Fibroblast of skin of scalp (primary cell): ENCODE measurements at regions not wholly inside any gene's neighbourhood (a gene's known extent, or its start where the extent isn't known, plus 50 kb on each side); places are given as distances from the start of the nearest gene placed in this dataset.

Experiments
- DNase-seq: peaks from one replicate; pipeline ENCODE4 v3.0.0-alpha.2; 2013

DNA sequence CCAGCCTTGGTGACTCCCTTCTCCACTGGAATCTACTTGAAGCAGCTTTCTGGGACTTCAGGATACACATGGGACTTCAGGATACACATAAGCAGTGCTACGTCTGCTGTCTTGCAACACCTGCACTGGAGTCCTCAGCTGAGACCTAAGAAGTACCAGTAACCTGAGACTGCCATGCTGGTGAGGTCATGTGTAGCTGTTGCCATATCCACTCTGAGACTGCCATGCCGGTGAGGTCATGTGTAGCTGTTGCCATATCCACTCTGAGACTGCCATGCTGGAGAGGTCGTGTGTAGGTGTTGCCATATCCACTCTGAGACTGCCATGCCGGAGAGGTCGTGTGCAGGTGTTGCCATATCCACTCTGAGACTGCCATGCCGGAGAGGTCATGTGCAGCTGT lies 937.9 kb downstream of the EFNB2 start:
- DNase-seq, result no peak

DNA sequence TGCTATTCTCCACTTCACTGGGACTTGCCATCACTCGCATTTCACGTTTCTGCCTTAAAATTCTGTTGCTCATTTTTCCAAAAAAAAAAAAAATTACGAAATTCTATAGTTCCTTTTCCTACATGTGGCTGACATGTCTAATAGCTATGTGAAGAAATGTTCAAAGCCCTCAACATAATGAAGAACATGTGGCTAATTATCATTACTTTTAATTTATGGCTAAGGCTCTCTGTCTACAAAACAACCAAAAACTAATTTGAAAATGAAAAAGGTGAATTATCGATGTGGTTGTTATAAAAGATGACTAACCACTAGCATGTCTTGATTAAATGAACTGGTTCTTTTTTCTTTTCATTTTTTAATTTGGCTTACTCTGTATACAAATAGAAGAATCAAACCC lies 940.0 kb downstream of the EFNB2 start:
- DNase-seq, result no peak

GRCh38 chr13:105591277-105591676 lies 944.2 kb downstream of the EFNB2 start:
- DNase-seq, result no peak

DNA sequence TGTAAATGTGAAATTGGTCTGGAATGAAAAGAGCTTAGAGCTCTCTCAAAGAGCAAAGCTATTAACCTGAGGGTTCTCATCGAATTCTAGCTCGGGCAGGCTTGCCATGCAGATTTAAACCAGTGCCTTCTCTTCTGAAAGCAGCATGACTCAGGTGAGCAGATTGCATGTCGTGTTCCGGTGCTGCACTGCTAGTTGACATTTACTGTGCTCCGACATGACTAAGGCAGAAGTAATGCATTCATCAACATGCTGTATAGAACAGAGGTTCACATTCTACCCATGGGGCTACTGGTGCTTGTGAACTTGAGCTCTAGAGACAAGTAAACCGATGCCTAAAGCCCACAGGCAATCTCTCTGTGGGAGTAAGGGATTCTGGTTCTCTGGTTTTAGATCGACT lies 947.7 kb downstream of the EFNB2 start:
- no peak for DNase-seq

DNA sequence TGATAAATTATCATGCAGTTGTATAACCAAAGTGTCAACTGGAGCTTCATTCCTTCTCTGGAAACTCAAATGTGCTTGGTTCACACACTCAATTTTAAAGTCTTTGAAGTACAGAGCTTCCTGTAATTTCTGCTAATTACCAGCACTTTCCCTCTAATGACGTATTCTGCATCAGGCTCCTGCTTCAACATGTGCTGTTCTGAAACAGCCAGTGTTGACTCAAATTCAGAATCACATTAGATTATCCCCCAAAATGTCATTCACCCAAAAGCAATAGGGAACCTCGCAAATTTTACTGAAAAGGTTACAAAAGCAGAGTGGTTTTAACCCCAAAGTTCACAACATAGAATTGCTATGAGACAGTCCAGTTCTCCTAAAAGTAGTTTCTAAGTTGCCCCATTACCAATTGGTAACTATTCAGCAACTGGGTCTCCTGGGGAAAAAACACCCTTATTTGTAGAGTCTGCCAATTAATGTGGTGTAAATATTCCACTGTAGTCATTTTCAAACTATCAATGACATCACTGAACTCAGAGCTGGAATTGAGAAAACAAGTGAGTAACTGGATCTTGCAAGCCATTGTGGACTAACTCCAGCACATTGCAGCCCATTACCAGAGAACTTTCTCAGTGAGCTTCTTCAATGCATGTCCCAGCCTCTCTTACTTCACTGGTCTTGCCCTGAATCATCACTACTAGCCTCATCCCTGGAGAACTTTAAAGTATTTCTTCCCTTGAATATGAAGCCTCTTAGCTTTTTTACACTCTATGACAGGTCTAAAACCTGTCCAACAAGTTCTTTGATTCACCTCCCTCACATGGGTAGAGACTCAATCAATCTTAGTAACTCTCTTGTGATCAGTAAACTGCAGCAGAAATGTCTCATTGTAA lies 955.4 kb downstream of the EFNB2 start:
- no peak for DNase-seq

- DNase-seq, result no peak
Measured at GRCh38 chr13:105573136-105573535, 962.3 kb downstream of the EFNB2 start.

DNA sequence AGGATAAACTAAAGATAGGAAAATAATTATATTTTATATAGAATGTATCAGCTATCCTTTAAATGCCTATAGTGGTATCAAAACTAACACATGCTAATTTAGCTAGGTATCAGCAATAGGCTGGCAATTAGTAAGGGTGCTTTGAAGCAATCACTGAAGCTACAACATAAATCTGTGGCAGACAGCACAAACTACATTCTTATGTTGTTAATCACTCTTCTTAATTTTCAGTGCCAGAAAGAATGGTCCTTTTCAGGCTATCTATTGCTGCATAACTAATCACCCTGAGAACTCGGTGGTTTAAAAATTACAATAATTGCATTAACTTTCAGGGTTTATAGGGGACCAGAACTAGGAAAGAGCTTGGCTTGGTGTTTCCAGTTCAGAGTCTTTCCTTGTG lies 963.1 kb downstream of the EFNB2 start:
- DNase-seq, result no peak

- no peak for DNase-seq
Measured at GRCh38 chr13:105569816-105570215, 965.6 kb downstream of the EFNB2 start.

GRCh38 chr13:105567951-105568525 lies 967.4 kb downstream of the EFNB2 start:
- no peak for DNase-seq

DNA sequence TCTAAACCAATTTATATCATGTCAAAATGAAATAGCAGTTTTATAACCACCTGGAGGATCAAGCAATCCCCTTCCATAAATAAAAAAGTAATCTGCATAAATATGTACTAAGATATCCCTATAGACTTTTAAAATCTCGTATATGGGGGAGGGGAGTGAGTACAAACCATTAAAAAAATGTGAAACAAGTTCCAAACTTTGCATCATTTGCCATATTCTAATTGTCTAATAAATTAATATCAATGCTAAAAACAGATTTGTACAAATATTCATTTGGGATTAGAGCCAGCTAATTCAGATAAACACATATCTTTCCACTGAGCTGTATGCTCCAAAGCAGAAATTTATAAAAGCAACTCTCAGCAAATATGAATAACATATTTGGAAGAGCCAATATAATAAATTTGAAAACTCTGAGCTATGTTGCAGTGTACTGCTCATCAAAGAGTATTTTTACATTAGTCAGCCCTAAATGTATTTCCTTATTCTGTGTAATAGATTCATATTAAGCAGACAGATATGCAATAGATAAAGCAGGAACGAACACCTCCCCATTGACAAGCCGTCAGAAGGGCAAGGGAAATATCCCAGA lies 970.2 kb downstream of the EFNB2 start:
- DNase-seq, result peak; percentile 33

DNA sequence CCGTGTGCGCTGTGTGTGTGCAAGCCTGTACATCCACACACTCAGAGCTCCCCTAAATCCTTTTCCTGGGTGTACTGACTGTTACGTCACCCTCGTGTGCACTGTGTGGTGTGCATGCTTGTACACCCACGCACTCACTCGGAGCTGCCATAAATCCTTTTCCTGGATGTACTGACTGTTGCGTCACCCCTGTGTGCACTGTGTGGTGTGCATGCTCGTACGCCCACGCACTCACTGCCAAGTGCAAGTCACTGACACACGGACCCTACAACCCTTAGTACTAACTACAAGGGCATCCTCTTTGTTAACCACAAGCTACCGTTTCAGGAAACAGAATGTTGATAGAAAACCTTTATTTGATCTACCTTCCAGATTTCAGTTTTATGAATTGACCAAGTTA lies 983.4 kb downstream of the EFNB2 start:
- no peak for DNase-seq

DNA sequence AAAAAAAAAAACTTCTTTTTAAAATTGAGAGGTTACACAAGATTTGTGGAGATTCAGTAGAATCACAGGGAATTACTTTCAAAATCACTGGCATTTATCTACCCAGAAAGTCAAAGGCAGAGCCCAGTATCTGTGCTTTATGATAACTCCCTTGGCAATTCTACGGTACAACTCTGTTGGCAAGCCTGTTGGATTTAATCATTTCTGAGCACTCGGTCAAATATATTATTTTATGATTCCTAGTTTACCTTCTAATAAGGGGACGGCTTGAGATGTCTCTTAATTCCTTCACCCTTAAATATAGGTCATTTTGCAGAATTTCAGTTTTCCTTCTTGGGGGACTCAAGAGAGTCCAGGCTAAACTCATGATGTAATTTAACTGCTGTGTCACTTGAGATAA lies 987.6 kb downstream of the EFNB2 start:
- DNase-seq, result no peak

- DNase-seq, result no peak
Measured at GRCh38 chr13:105545811-105546210, 989.7 kb downstream of the EFNB2 start.

DNA sequence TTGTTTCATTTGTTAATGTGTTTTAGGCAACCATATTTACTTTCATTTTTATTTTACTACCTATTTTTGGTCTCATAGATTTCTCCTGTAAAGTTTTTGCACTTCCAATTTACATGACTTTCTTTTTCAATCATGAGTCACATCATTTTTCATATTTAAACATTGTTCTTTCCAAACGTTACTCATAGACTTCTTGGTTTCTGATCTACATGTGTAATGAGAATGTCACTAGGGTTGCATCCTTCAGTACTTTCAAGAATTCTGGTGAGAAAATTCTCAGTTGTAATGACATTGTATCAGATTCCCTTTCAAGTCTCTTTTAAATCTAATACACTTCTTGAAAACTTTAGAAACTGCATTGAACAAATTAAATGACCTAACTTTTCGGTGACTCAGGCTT lies 991.7 kb downstream of the EFNB2 start:
- peak; percentile 3 for DNase-seq

- no peak for DNase-seq
Measured at GRCh38 chr13:105541565-105541964, 993.9 kb downstream of the EFNB2 start.

DNA sequence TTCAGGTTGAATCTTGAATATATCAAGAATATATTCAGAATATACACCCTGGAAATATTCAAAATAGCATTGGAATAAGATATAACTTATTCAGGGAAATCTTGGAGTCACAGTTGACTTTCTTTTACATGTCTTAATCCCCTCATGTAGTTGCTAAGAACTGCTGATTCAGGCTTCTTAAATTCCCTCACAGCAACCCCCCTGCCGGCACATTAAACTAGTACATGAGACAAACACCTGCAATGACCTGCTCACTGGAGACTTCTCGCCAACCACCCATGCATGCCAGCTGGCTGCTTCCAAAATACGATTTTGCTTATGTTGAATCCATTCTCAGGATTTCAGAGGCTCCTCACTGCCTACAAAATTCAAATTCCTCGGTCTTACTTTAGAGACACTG lies 997.1 kb downstream of the EFNB2 start:
- DNase-seq, result no peak

- no peak for DNase-seq
Measured at GRCh38 chr13:105537113-105537512, 998.3 kb downstream of the EFNB2 start.

- no peak for DNase-seq
Measured at GRCh38 chr13:105530468-105530867, 1005.0 kb downstream of the EFNB2 start.

GRCh38 chr13:105527127-105527526 lies 1008.3 kb downstream of the EFNB2 start:
- DNase-seq, result no peak

- peak; percentile 55 for DNase-seq
Measured at GRCh38 chr13:105519771-105520170, 1015.7 kb downstream of the EFNB2 start.

DNA sequence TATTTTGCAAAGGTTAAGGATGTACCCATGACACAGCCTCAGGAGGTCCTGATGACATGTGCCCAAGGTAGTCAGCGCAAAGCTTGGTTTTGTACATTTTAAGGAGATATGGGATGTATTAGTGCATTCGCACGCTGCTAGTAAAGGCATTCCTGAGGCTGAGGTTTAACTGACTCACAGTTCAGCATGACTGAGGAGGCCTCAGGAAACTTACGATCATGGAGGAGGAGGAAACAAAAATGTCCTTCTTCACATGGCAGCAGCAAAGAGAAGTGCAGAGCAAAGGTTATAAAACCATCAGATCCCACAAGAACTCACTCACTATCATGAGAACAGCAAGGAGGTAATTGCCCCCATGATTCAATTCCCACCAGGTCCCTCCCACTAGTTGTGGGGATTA lies 1017.4 kb downstream of the EFNB2 start:
- peak; percentile 29 for DNase-seq

DNA sequence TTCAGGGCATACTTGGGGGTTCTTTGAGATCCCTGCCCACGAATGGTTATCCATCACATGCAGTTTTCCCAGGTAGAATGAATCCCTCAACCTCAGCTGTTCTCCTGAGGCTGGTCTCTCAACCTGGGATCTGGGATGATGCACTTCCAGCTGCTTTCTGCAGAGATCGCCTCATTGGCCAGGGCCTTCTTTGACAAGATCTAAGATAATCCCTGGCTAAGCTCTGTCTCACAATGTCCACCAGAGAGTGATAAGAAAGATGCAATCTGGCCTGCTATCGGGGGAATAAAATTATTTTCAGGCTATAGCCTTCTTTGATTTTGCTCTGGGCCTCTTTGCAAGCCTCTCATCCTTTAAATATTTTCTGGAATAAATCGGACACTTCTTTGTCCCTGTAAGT lies 1021.1 kb downstream of the EFNB2 start:
- no peak for DNase-seq

- no peak for DNase-seq
Measured at GRCh38 chr13:105513448-105513847, 1022.0 kb downstream of the EFNB2 start.
